ENCODE measurements at regions not wholly inside any gene's neighbourhood (a gene's known extent, or its start where the extent isn't known, plus 50 kb on each side); places are given as distances from the start of the nearest gene placed in this dataset.

DNA sequence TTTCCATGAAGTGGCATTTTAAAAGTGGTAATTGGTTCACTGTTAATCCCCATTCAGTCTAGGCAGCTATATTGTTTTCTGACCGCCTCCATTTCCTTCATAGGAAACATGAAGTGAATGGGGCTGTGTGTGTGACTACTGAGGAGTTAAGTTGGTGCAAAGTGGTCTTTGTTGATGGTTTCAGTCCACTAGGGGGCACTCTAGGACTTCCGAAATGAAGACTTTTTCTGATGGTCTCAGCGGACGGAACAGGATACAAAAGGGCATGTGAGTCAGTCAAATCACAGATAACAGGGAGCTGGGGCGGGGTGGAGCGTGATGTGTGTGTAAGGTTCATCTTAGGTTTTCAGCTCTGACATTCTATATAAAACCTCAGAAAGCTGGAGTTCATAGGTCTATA, 240.1 kb upstream of the OR4E1 start (continued):
- TF ChIP-seq MED8 (CRISPR knock-in tag; IDR thresholded peaks at IDR 0.05; ENCODE audit: insufficient replicate concordance) (no peak), DNMT1 (CRISPR knock-in tag; IDR thresholded peaks at IDR 0.05) (no peak), FOXA3 (CRISPR knock-in tag; IDR thresholded peaks at IDR 0.05) (no peak), KLF16 (CRISPR knock-in tag; IDR thresholded peaks at IDR 0.05) (no peak), ZNF510 (CRISPR knock-in tag; IDR thresholded peaks at IDR 0.05; ENCODE audit: low read depth) (no peak), ZNF383 (CRISPR knock-in tag; IDR thresholded peaks at IDR 0.05; ENCODE audit: borderline replicate concordance) (no peak), ZSCAN20 (CRISPR knock-in tag; IDR thresholded peaks at IDR 0.05; ENCODE audit: borderline replicate concordance) (no peak), TBL1XR1 (IDR thresholded peaks at IDR 0.05; ENCODE audit: borderline replicate concordance, low read length, partially characterized antibody) (peak; percentile 12), ARID2 (CRISPR knock-in tag; IDR thresholded peaks at IDR 0.05; ENCODE audit: borderline replicate concordance) (no peak), ZNF326 (CRISPR knock-in tag; IDR thresholded peaks at IDR 0.05; ENCODE audit: borderline replicate concordance) (no peak), ZBTB20 (CRISPR knock-in tag; IDR thresholded peaks at IDR 0.05; ENCODE audit: borderline replicate concordance, low read depth) (no peak), ZNF598 (CRISPR knock-in tag; IDR thresholded peaks at IDR 0.05; ENCODE audit: borderline replicate concordance) (no peak), ATAD3A (CRISPR knock-in tag; IDR thresholded peaks at IDR 0.05) (no peak), ZNF251 (CRISPR knock-in tag; IDR thresholded peaks at IDR 0.05) (no peak), PAX8 (CRISPR knock-in tag; IDR thresholded peaks at IDR 0.05; ENCODE audit: borderline replicate concordance) (no peak), CEBPB (IDR thresholded peaks at IDR 0.05; ENCODE audit: borderline replicate concordance, low read depth, low read length) (no peak), ZFP41 (CRISPR knock-in tag; IDR thresholded peaks at IDR 0.05; ENCODE audit: borderline replicate concordance) (no peak), GTF3A (CRISPR knock-in tag; conservative IDR thresholded peaks at IDR 0.05) (no peak), ETV5 (CRISPR knock-in tag; IDR thresholded peaks at IDR 0.05; ENCODE audit: borderline replicate concordance) (peak; percentile 47; the same call in 1 of the 2 replicates)
- TF ChIP-seq, protein P1, sequence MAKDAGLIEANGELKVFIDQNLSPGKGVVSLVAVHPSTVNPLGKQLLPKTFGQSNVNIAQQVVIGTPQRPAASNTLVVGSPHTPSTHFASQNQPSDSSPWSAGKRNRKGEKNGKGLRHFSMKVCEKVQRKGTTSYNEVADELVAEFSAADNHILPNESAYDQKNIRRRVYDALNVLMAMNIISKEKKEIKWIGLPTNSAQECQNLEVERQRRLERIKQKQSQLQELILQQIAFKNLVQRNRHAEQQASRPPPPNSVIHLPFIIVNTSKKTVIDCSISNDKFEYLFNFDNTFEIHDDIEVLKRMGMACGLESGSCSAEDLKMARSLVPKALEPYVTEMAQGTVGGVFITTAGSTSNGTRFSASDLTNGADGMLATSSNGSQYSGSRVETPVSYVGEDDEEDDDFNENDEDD (CRISPR knock-in tag; IDR thresholded peaks at IDR 0.05; ENCODE audit: borderline replicate concordance): no peak
- TF ChIP-seq, protein P2, sequence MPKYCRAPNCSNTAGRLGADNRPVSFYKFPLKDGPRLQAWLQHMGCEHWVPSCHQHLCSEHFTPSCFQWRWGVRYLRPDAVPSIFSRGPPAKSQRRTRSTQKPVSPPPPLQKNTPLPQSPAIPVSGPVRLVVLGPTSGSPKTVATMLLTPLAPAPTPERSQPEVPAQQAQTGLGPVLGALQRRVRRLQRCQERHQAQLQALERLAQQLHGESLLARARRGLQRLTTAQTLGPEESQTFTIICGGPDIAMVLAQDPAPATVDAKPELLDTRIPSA (CRISPR knock-in tag; IDR thresholded peaks at IDR 0.05; ENCODE audit: borderline replicate concordance): no peak
- TF ChIP-seq, protein P3, sequence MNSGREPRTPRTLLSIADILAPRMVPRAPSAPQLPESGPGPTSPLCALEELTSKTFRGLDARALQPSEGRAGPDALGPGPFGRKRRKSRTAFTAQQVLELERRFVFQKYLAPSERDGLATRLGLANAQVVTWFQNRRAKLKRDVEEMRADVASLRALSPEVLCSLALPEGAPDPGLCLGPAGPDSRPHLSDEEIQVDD (CRISPR knock-in tag; IDR thresholded peaks at IDR 0.05; ENCODE audit: borderline replicate concordance): no peak
- TF ChIP-seq, protein P4, sequence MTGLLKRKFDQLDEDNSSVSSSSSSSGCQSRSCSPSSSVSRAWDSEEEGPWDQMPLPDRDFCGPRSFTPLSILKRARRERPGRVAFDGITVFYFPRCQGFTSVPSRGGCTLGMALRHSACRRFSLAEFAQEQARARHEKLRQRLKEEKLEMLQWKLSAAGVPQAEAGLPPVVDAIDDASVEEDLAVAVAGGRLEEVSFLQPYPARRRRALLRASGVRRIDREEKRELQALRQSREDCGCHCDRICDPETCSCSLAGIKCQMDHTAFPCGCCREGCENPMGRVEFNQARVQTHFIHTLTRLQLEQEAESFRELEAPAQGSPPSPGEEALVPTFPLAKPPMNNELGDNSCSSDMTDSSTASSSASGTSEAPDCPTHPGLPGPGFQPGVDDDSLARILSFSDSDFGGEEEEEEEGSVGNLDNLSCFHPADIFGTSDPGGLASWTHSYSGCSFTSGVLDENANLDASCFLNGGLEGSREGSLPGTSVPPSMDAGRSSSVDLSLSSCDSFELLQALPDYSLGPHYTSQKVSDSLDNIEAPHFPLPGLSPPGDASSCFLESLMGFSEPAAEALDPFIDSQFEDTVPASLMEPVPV (CRISPR knock-in tag; IDR thresholded peaks at IDR 0.05): no peak

Measured in HepG2 (cell line).